Activated CD4-positive, alpha-beta T cell treated with anti-CD3 and anti-CD28 coated beads for 48 hours (primary cell): ENCODE measurements at regions not wholly inside any gene's neighbourhood (a gene's known extent, or its start where the extent isn't known, plus 50 kb on each side); places are given as distances from the start of the nearest gene placed in this dataset.
"Not testable (repeated sequence)": the region's sequence is repeated elsewhere in the genome, so short reads cannot be mapped to it uniquely, and the experiment has no call there.

Experiments used
- DNase-seq: peaks from one replicate; pipeline ENCODE4 v3.0.0-alpha.2; 2020

DNA sequence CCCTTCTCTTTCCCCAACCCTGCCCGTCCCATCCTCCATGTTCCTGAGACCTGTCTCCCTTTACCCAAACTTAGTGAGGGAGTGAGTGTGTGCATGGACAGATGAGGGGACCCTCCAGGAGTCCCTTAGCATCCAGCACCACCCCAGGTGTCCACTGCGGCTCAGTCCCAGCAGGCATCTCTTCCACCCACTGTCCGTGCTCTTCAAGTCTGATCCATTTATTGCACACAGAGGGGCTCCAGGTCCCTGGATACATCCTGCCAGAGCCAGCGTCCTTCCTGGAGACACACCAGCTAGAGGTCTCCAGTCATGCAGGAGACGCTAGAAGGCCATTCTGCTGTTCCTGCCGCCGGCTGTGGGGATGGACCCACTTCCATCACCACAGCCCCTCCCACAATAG, 239.2 kb downstream of the ADGRD1 start:
- DNase-seq, result no peak

DNA sequence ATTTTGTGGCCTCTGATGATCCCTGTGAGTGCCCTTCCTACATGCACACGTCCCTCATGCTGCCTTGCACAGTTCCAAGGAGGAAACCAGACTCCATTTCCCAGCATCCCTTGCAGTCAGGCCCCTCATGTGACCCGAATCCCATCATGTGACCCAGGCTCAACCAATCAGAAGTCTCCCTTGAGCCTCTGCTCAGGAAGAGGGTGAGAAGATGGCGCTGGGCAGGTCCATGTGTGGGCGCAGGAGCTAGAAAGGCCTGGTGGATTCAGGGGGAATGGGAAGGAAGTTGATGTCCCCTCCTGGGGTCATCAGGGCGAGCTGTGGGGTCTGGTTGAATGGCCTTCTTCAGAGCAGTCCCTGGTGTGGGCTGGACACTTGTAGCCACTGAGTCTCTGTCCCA, 240.5 kb downstream of the ADGRD1 start:
- DNase-seq, result peak; percentile 21

DNA sequence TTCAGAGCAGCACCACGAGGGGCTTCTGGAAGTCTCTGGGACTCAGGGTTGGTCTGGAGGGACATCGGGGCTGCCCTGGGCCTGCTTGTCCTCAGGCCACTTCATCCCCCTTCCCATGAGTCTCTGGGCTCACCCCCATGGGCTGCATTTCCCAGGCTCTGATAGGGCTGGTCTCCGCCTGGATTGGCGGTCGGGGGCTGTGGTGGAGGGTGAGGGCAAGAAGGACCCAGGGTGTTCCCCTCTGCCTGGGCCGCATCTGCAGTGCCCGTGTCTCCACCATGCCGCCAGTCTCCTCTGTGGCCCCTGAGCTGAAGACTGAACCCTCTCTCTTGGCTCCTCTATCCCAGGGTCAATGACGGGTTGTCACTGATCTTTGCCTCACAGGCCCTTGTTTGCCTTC, 242.1 kb downstream of the ADGRD1 start:
- no peak for DNase-seq

- DNase-seq, result no peak
These were observed 242.5 kb downstream of the ADGRD1 start for GRCh38 chr12:131196220-131196619.

DNA sequence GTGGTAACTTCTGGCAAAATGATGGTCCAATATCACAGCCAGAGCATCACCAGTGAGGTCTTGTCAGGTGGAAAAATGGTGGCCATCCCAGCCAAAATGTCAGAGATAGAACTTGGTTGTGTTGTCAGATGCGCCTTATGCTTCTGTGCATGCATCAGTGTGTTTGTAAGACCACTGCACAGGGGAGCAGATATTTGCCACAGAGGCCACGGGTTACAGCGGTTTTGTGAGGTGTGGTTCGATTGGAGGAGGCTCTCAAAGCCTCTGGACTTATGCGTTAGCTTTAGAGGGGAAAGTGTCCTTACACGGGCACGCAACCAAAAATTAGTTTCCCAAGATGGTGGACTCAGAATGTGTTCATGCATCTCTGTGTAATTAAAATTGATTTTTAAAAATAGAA, 243.8 kb downstream of the ADGRD1 start:
- no peak for DNase-seq

- no peak for DNase-seq
These were observed 245.5 kb downstream of the ADGRD1 start for GRCh38 chr12:131199221-131199620.

DNA sequence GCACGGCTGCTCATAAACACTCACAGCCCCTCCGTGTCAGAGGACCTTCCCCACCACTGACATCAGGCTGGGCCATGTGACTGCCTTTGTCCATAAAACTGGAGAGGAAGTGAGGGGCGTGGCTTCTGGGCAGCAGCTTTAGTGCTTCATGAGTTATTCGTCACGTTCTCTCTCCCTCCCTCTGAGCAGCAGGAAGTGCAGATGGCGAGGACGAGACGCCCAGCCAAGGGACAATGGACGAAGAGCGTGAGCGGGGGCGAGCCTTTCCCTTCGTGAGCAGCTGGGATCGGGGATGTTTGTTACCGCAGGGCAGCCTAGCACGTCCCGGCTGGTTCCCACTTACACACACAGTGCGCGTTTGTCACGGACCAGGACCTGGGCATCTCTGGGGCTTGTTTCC, 248.2 kb downstream of the ADGRD1 start:
- DNase-seq, result not testable (repeated sequence)

DNA sequence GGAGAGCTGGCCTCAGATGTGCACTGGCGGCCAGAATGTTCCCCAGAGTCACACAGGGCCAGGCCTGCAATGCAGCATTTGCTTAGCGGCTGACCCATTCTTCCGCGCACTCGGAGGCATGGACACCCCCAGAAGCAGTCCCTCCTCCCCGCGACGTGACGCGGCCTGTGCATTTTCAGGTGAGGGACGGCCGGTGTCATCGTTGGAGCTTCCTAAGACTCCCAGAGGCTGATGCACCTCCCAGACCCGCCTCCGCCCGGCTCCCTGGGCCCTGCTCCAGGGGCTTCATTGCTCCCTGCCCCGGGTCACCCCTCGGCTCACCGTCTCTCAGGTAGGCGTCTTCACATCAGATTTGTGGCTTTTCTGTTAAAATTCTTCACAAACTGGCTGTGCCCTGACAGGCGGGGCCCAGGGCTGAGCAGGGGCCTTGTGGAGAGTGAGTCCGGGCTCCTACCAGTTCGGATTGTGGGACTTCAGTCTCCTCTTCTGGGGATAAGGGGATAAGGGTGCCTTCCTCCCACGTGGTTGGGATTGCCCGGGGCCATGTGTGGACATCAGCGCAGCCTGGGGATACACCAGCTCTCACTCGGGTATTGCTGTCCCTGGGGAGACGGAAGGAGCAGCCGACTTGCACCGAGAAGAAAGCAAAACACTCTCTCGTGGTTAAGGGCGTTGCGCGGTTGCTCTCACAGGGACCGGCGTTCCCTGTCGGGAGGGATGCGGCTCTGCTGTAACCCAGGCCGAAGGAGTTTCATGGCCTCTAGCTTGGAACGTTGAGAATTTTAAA, 249.1 kb downstream of the ADGRD1 start:
- no peak for DNase-seq

DNA sequence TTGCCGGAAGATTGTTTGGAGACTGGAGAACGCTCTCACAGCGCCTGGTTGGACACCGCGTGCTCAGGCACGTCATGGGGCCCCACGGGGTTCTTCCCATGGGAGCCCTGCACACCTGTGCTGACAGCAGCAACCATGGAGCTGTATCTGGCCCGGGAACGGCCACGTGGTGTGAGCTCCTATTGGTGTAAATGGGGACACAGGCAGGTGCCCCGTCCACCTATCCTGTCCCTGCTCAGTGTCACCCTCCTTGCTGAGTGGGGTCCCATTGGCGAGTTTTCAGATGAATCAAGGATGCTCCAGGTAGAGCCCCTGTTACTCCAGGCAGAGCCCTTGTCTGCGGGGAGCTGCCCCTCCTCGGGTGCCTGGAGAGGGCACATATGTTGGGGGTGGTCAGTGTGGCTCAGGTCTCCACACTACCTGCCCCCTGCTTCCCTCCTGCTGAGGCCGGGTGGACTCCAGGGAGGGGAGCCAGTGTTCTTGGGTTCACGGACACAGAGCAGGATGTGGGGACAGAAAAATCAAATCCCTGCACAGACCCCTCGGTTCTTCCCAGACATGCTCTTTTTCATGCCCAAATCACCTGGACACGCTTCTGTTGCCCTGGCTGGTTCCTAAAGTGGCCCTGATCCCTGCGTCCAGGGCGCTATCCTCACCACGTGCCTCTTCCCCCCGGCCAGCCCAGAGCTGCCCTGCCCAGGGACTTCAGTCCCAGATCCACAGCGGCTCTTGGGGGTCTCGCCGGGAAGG, 250.1 kb downstream of the ADGRD1 start:
- no peak for DNase-seq

GRCh38 chr12:131204416-131205274, 250.9 kb downstream of the ADGRD1 start:
- no peak for DNase-seq

DNA sequence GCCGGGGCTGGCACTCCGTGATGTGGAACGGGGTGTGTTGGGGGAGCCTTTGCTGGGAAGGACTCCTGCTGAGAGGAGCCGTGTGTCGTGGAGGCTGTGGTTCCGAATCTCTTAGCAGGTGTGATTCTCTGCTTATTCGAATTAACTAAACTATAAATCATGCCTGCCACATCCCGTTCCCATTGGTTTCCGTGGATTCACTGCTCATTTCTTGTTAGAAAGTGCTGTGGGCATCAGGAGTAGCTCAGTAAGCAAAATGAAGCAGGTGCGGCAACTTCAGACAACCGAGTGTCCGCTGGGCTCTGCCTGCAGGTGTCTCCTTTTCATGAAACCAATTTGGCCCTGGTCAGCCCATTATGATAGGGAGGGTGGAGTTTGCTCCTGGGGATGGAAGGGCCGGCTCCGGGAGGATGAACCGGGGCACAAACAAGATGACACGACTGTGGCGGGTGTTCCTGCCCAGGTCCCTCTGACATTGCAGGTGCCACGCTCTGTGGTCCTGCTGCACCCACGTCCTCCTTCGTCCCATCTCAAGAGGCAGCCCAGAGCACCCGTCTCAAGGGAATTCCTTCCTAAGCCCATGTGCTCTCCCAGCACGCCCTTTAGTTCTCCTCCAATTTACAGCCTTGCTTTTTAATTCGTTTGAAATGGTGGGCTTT, 251.7 kb downstream of the ADGRD1 start:
- DNase-seq, result not testable (repeated sequence)

GRCh38 chr12:131206630-131207299, 253.1 kb downstream of the ADGRD1 start:
- not testable (repeated sequence) for DNase-seq

GRCh38 chr12:131207300-131207660, 253.6 kb downstream of the ADGRD1 start:
- not testable (repeated sequence) for DNase-seq

DNA sequence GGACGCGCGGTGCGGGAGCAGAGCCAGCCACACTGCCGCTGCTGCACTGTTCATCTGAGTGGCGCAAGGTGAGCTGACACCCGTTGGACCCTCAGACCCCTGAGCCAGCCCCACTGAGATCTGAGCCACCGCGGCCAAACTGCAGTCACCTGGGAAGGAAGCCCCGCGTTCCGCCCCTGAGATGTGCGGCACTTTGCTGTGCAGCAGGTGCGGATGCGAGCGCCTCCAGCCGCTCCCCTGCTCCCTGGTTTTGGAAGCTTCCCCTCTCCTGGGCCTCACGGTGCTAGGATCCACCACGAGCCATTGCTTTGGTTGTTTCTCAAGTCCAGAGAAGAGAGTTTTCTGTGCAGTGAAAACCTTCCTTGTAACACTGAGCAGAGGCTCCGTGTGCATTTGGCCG, 254.1 kb downstream of the ADGRD1 start:
- not testable (repeated sequence) for DNase-seq

- DNase-seq, result no peak
These were observed 254.7 kb downstream of the ADGRD1 start for GRCh38 chr12:131208425-131208824.

DNA sequence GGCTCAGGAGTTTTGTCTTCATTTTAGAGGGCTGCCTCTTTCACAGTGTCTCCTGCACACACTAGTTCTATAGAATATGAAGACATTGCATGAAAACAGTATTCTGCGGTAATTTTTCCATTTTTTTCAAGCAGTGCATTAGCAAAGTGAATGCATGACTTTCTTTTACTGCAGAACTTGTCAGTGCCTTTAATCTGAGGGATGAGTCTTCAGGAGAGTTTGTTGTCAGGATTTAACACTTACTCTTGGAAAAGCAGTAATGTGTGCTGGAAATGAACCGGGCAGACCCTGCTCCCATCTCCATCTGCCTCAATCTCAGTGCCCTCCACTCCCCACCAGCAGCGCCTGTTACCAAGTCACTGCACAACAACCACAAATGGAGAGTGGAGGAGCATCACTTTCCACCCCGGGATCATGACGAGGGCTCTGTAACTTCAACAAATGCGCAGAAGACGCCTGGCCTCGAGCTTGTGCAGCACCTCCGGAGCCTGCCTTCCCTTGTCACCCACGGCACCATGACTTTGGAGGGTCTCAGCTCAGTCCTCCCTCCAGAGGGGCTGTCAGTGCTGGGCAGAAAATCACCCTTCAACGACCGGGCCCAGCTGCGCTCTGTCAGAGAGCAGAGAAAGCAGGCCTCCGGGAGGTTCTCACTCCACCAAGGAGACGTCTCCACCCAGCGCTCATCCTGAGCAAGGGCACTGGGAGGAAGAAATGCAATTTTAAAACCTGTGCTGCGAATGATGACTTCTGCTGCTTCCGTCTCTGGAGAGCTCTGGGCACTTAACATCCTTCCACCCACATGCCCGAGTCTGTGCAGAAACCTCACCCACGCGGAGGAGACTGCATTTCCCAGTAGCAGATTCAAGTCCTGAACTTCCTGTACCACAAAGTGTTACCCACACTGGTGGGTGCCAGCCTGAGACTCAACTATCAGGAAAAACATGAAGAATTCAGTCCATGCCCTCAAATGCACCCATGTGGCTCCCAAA, 255.7 kb downstream of the ADGRD1 start:
- peak; percentile 45 for DNase-seq

DNA sequence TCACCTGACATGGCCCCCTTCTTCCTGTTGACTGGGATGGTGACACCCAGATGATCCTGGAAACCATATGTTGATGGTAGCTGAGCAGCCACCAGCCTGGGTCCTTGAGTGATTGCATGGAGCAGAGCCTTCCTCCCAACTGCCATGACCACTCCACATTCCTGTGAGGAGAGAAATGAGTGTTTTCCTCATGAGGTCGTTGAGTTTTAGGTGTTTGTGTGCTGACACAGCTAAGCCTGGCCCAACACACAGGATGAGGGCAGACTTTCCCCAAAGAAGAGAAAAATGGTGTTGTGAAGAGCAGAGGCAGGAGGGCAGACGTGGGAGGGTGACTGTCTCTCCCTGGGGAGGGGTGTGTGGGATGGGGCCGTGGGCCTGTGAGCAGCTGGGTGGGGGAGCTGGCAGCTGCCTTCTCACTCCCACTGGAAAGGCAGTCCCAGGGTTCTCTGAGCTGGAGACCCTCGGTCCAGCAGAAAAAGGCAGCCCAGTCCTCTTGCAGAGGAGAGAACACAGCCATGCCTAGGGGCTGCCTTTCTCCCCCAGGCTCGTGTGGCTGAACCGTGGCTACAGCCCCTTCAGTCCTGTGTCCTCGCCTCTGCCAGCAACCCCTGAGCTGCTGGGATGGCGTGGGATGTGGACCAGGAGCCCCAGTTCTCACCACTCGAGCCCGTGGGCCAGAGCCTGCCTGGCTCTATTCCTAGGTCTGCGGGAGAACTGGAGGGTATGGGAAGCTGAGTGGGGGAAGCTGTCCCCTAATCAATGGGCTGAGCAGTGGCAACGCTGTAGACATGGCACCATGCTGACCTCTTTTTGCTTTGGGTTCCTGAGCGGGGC, 257.0 kb downstream of the ADGRD1 start:
- DNase-seq, result no peak

DNA sequence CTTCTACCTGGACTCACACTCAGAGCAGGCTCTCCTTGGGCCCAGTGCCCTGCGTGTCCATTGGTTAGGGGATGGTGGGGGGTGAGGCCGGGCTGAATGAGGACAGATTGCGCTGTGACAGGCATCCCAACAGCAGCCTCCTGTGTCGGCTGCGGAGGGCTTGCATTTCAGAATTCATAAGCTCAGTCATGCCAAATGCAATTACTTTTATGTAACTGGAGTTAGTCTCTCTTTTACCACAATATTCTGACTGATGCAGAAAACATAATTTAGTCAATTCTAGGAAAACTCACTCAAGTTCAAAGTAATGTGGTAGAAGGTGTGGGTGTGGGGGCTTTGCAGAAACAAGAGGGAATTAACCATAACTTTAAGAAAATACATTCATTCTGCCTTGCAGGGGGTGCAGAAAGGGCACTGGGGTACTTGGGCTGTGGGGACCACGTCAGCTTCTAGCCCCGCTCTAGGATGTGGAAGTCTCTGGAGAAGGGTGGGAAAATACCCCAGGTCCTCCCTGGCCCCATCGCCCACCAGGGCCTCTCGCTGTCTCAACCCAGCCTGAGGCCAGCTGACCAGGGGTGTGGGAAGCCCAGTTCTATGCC, 257.7 kb downstream of the ADGRD1 start:
- no peak for DNase-seq

DNA sequence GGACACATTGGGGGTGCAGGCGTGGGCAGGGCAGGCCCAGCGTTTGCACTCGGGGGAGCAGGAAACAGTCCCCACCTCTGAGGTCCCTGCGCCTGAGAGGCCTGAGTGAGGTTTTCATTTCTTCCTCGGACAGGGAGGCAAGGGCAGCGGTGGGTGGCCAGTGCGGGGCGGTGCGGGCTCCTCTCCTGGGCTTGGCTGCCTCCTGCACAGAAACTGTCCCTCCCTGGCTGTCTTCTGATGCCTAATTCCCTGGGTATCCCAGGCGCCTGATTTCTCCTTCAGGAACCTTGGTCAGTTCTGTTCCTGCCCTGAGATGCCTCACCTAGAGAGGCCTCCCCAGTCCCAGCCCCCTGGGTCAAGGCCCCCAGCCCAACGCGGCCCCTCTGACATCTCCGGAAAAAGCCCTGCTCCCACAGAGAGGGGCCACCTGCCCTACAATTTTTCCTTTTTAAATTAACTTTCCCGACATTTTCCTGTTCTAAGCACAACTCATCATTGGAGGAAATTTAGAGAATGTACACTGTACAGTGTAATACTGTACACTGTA, 260.3 kb downstream of the ADGRD1 start:
- DNase-seq, result no peak
